Esophagus squamous epithelium (tissue), 5 donors: ENCODE measurements at regions not wholly inside any gene's neighbourhood (a gene's known extent, or its start where the extent isn't known, plus 50 kb on each side); places are given as distances from the start of the nearest gene placed in this dataset.
A peak's percentile ranks its signal among the peaks of the same experiment; 100 is the strongest.

Experiments
- DNase-seq: peaks from one replicate; lab custom pipeline; 2025; lab: John Stamatoyannopoulos, UW
- H3K27ac ChIP-seq, 4 donors: fragments of 200-600 bp; sonication (generic); one replicate each; pipeline ENCODE4 v1.5.1; 2016 to 2019; ENCODE audit warnings: mild to moderate bottlenecking in 1 of 4
- H3K27me3 ChIP-seq, 4 donors: fragments of 200-600 bp; sonication (generic); 1 replicate in 3 of 4; 2 replicates in 1 of 4; pipeline versions ENCODE4 v1.5.1 to v1.6.0; 2017 to 2021; ENCODE audit warnings: antibody characterized with exemption in 1 of 4
- H3K36me3 ChIP-seq, 3 donors: fragments of 200-600 bp; sonication (generic); one replicate each; pipeline ENCODE4 v1.5.1; 2016 to 2019
- H3K4me1 ChIP-seq, 3 donors: fragments of 200-600 bp; sonication (generic); one replicate each; pipeline ENCODE4 v1.5.1; 2017 to 2019
- H3K4me3 ChIP-seq, 4 donors: fragments of 200-600 bp; sonication (generic); 1 replicate in 3 of 4; 2 replicates in 1 of 4; pipeline ENCODE4 v1.5.1; 2016 to 2019; ENCODE audit warnings: mild to moderate bottlenecking in 2 of 4, moderate library complexity in 1 of 4
- H3K9me3 ChIP-seq, 3 donors: fragments of 200-600 bp; sonication (generic); one replicate each; pipeline ENCODE4 v1.5.1; 2016 to 2019
- CTCF ChIP-seq, 6 experiments: fragments of 450-650 bp in 4 of 6; fragments of 200-600 bp in 2 of 6; sonication (generic) in 2 of 6; IDR thresholded peaks; one replicate each; pipeline ENCODE4 v1.5.1; 2016 to 2019; ENCODE audit warnings: antibody characterized with exemption in 6 of 6, mild to moderate bottlenecking in 4 of 6, moderate library complexity in 4 of 6
- POLR2A ChIP-seq, 4 donors: fragments of 450-650 bp; IDR thresholded peaks; one replicate each; pipeline ENCODE4 v1.6.1; 2017; ENCODE audit warnings: antibody characterized with exemption in 4 of 4, mild to moderate bottlenecking in 4 of 4, moderate library complexity in 3 of 4
- WGBS, 2 donors: methylation state at CpG; one replicate each; pipeline ENCODE4 v1.1.5; 2018; 5-methylcytosine and 5-hydroxymethylcytosine counted together
- intact Hi-C: fragments of 100-400 bp; cut with DNase I; formaldehyde crosslinking; loops from one replicate; pipeline ENCODE4 v1.15.0; 2022
- donor health status: DM: yes; HTN: yes; CAD: no.

GRCh38 chr20:24163506-24163905 is 174.9 kb upstream of the GGTLC1 start:
- intact Hi-C loops = no loop called here
- TF ChIP-seq POLR2A (IDR thresholded peaks at IDR 0.05) (no peak), CTCF (IDR thresholded peaks at IDR 0.05) (no peak)
- DNase-seq = no peak

DNA sequence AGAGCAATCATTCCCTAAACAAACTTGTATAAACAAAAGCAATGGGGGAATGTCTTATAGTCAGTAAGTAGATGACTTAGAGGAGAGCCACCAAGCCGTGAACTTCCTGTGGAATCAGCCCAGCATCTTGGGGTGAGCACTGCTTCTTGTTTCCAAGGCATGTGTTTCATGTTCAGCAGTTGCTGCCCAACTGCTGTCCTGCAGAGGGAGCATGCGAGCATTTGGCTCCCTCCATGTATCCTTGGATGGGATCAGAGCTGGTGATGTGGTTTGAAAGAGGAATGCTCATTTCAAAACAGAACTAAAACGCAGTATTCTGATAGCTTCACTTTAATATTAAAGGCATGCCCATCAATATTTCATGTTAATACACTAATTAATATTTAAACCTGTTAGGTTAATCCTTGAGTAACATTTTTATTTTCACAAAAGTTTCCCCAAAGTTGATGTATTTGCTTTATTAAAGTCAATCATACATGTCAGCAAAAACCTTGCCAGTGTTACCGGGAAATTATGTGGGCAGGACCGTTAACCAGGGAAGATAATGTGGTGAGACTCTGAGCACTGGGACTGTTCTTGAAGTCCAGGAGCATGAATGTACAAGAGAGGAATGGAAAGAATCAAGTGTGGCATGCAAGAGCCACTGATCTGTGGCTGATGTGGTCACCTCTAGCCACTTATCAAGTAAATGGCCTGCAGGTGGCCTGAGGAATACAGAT is 172.1 kb upstream of the GGTLC1 start:
- peak; percentile 38 to 65 (median 54) for TF ChIP-seq CTCF (IDR thresholded peaks at IDR 0.05)
- no peak for TF ChIP-seq POLR2A (IDR thresholded peaks at IDR 0.05)
- DNase-seq = no peak
- Histone ChIP-seq H3K27me3 (peaks cover 0 to 3% (median 0%) of the 10 kb centered on the region in 4 donors), H3K27ac (no peak overlapping the region), H3K36me3 (no peaks in the 10 kb centered on the region), H3K9me3 (no peaks in the 10 kb centered on the region), H3K4me1 (peaks cover 0 to 11% (median 5%) of the 10 kb centered on the region in 3 donors), H3K4me3 (no peak overlapping the region)
- WGBS, 2 donors = 30 to 36% methylated on average over 5 of the region's 5 CpGs
- intact Hi-C loops = no loop called here

More at GRCh38 chr20:24163506-24163905, 174.9 kb upstream of the GGTLC1 start:
- Histone ChIP-seq H3K27ac (no peak overlapping the region), H3K36me3 (no peaks in the 10 kb centered on the region), H3K4me3 (no peak overlapping the region), H3K27me3 (no peaks in the 10 kb centered on the region), H3K4me1 (peaks cover 0 to 12% (median 5%) of the 10 kb centered on the region in 3 donors), H3K9me3 (no peaks in the 10 kb centered on the region)
- 25 to 38% methylated on average over 2 of the region's 2 CpGs for WGBS, 2 donors

DNA sequence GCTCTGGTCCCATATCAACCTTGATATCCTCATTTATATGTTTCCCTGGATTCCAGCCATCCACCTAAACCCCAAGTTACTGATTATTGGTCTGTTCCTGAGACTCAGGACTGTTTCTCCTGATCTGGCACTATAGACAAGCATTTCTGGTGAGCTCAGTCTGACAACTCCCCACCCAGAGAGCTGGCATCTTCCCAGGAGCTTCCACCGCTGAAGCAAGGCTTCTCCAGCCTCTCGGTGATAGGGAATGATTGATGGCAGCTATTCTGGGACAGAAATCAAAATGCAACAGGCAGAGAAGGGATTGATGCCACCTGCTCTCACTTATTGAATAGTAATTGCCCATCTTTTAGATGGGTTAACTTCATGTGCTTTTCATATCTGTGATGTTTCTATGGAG is 169.7 kb upstream of the GGTLC1 start:
- Histone ChIP-seq H3K27me3 (peaks cover 0 to 10% (median 0%) of the 10 kb centered on the region in 4 donors), H3K4me1 (no peaks in the 10 kb centered on the region), H3K4me3 (no peak overlapping the region), H3K36me3 (no peaks in the 10 kb centered on the region), H3K9me3 (no peaks in the 10 kb centered on the region), H3K27ac (no peak overlapping the region)
- TF ChIP-seq CTCF (IDR thresholded peaks at IDR 0.05) (no peak), POLR2A (IDR thresholded peaks at IDR 0.05) (no peak)
- intact Hi-C loops = no loop called here
- 25% methylated on average over 2 of the region's 2 CpGs; no CpG with 5 or more reads in 1 of the 2 donors for WGBS, 2 donors
- DNase-seq = no peak

GRCh38 chr20:24157213-24157612 is 168.6 kb upstream of the GGTLC1 start:
- H3K36me3 ChIP-seq = no peaks in the 10 kb centered on the region
- H3K27me3 ChIP-seq = peaks cover 0 to 10% (median 0%) of the 10 kb centered on the region in 4 donors
- H3K9me3 ChIP-seq = no peaks in the 10 kb centered on the region
- intact Hi-C loops = no loop called here
- WGBS, 2 donors = 59 to 76% methylated on average over 4 of the region's 4 CpGs
- H3K4me3 ChIP-seq = no peak overlapping the region
- H3K4me1 ChIP-seq = no peaks in the 10 kb centered on the region
- no peak for TF ChIP-seq CTCF (IDR thresholded peaks at IDR 0.05)
- no peak for TF ChIP-seq POLR2A (IDR thresholded peaks at IDR 0.05)
- H3K27ac ChIP-seq = no peak overlapping the region
- no peak for DNase-seq
